BLaER1 (cell line): ENCODE measurements at regions not wholly inside any gene's neighbourhood (a gene's known extent, or its start where the extent isn't known, plus 50 kb on each side); places are given as distances from the start of the nearest gene placed in this dataset.

ENCODE experiments used
- H3K27ac ChIP-seq: shearing (Covaris generic); formaldehyde crosslinking; 2 replicates; pipeline ENCODE4 v1.8.1; 2022
- H3K27me3 ChIP-seq: shearing (Covaris generic); formaldehyde crosslinking; 2 replicates; pipeline ENCODE4 v1.8.1; 2022
- H3K36me3 ChIP-seq: shearing (Covaris generic); formaldehyde crosslinking; 2 replicates; pipeline ENCODE4 v1.8.1; 2022
- H3K4me1 ChIP-seq: shearing (Covaris generic); formaldehyde crosslinking; 2 replicates; pipeline ENCODE4 v1.8.1; 2022
- H3K4me2 ChIP-seq: shearing (Covaris generic); formaldehyde crosslinking; 2 replicates; pipeline ENCODE4 v1.8.1; 2022
- H3K4me3 ChIP-seq: shearing (Covaris generic); formaldehyde crosslinking; 2 replicates; pipeline ENCODE4 v1.8.1; 2022
- H3K9ac ChIP-seq: shearing (Covaris generic); formaldehyde crosslinking; 2 replicates; pipeline ENCODE4 v1.8.1; 2022
- H3K9me3 ChIP-seq: shearing (Covaris generic); formaldehyde crosslinking; 2 replicates; pipeline ENCODE4 v1.8.1; 2022
- H4K20me1 ChIP-seq: shearing (Covaris generic); formaldehyde crosslinking; 2 replicates; pipeline ENCODE4 v1.8.1; 2022
- Cebpa-rat ChIP-seq: shearing (Covaris generic); IDR thresholded peaks from 2 replicates; pipeline ENCODE4 v1.8.1; 2022

DNA sequence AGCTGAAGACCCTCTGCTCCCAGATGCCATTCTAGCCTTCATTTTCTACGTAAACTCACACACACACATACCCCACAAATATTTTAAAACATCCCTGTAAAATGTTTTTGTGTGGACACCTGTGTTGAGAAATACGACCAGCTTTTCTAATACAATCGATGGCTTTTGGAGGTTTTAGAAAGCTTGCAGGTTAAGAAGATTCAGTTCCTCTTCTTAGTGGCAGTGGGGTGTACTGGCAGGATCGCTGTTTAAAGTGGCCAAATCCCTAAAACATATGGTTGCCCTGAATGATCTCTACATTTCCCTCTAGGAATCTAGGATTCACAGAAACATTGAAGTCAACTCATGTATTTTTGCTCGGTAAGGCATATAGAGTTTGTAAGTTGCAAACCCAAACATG, 236.3 kb downstream of the NSG2 start:
- Histone ChIP-seq H3K36me3 (no peaks in the 10 kb centered on the region), H3K4me3 (no peak overlapping the region), H3K4me2 (no peak overlapping the region), H4K20me1 (no peaks in the 10 kb centered on the region), H3K4me1 (no peaks in the 10 kb centered on the region), H3K27me3 (no peaks in the 10 kb centered on the region), H3K27ac (no peak overlapping the region), H3K9me3 (peaks cover 14% of the 10 kb centered on the region), H3K9ac (no peak overlapping the region)
- no peak for TF ChIP-seq Cebpa-rat

DNA sequence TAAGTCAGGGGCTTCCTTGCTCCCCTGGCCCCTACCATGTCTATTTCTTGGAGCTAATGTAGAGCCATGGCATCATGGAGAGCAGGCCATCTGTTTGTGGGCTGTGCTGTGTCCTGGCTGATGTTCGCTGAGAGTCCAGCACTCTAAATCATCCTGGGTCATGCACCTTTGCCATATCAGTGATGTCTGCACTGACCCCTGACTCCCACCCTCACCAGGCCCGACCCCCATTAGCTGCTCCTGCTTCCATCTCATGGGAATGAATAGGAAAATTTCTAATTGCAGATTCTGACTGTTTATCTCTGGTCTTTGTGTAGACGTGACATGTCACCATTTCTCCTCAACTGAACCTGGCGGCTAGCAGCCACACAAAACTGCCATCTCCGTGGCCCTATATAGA, 236.9 kb downstream of the NSG2 start:
- H3K9ac ChIP-seq: no peak overlapping the region
- H4K20me1 ChIP-seq: no peaks in the 10 kb centered on the region
- peaks cover 9% of the 10 kb centered on the region for H3K9me3 ChIP-seq
- TF ChIP-seq Cebpa-rat: no peak
- H3K4me3 ChIP-seq: no peak overlapping the region
- H3K36me3 ChIP-seq: no peaks in the 10 kb centered on the region
- H3K27ac ChIP-seq: no peak overlapping the region
- H3K4me2 ChIP-seq: no peak overlapping the region
- H3K4me1 ChIP-seq: no peaks in the 10 kb centered on the region
- no peaks in the 10 kb centered on the region for H3K27me3 ChIP-seq

DNA sequence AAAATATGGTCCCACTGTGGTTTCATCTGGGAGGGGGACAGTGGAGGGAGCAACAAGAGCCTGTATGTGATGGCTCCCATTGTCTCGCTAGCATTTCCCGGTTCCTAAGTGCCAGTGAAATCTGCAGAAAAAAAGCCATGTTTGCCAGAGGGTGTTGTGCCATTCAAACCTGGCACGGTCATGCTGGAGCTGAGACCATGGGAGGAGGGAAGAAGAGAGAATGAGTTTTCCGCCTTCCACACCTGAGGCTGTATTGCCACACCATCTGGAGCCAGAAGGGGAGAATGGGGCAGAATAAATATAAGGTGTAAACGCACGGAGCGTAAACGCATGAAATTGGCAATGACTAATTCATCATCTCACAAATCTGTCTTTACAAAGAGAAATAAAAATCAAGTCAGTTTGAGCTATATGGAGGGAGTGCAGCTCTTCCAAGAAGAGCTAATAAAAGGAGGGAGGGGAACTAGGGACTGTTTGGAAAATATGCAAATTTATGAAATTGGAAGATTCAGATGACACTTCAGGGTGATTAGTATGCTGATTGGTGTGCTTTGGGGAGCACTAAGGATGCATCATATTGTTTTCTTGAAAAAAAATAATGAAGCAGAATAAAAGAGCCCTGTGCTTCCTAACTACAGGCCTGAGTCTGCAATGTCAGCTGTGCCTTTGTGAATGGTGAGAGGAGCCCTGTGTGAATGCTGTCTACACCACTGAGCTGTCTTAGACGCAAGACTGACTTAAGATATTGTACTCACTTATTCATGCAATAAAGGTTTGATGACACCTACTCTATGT, 237.9 kb downstream of the NSG2 start:
- no peak overlapping the region for H3K4me3 ChIP-seq
- no peak overlapping the region for H3K27ac ChIP-seq
- no peaks in the 10 kb centered on the region for H3K9me3 ChIP-seq
- H3K4me1 ChIP-seq: no peaks in the 10 kb centered on the region
- H3K27me3 ChIP-seq: no peaks in the 10 kb centered on the region
- no peak for TF ChIP-seq Cebpa-rat
- H3K36me3 ChIP-seq: no peaks in the 10 kb centered on the region
- H3K4me2 ChIP-seq: no peak overlapping the region
- H4K20me1 ChIP-seq: no peaks in the 10 kb centered on the region
- no peak overlapping the region for H3K9ac ChIP-seq

DNA sequence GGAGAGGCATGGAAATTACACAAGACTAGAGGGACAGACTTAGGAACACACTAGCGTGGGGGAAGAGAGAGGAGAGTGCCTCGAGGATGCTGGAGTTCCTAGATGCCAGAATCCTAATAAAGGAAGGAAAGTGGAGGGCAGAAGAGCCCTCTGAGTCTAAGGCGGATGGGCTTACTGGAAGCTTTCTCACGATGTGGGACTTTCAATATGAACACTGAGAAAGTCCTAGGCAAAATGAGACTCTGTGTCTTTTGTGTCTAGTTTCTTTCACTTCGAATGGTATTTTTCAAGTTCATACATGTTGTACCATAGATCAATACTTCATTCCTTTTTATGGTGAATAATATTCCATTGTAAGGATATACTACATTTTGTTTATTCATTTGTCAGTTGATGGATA, 239.4 kb downstream of the NSG2 start:
- Histone ChIP-seq H3K4me2 (no peak overlapping the region), H3K9me3 (no peaks in the 10 kb centered on the region), H3K9ac (no peak overlapping the region), H3K4me1 (no peaks in the 10 kb centered on the region), H3K4me3 (no peak overlapping the region), H3K27ac (no peak overlapping the region), H3K27me3 (no peaks in the 10 kb centered on the region), H4K20me1 (no peaks in the 10 kb centered on the region), H3K36me3 (no peaks in the 10 kb centered on the region)
- no peak for TF ChIP-seq Cebpa-rat

DNA sequence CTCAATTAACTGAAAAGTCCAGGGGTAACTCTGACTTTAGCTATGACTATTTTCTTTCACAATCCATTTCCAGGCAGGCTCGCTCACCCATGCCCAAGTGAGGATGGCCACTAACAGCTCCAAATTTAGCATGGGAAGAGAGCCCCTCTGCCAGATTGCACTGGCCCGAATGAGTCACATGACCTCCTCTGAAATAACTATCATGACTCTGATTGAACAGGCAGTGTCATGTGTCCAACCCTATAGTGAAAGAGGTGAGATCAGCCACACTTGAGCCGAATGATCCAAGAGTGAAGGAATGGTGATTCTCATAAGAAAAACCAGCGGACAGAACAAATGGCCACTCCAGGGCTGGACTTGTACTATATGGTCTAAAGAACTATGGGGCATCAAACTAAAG, 242.3 kb downstream of the NSG2 start:
- H3K9ac ChIP-seq: no peak overlapping the region
- H3K4me3 ChIP-seq: no peak overlapping the region
- TF ChIP-seq Cebpa-rat: no peak
- H3K4me2 ChIP-seq: no peak overlapping the region
- no peak overlapping the region for H3K27ac ChIP-seq
- H3K9me3 ChIP-seq: peaks cover 4% of the 10 kb centered on the region; the same call in 1 of the 2 replicates
- H3K27me3 ChIP-seq: no peaks in the 10 kb centered on the region
- no peaks in the 10 kb centered on the region for H4K20me1 ChIP-seq
- H3K36me3 ChIP-seq: no peaks in the 10 kb centered on the region
- H3K4me1 ChIP-seq: no peaks in the 10 kb centered on the region

DNA sequence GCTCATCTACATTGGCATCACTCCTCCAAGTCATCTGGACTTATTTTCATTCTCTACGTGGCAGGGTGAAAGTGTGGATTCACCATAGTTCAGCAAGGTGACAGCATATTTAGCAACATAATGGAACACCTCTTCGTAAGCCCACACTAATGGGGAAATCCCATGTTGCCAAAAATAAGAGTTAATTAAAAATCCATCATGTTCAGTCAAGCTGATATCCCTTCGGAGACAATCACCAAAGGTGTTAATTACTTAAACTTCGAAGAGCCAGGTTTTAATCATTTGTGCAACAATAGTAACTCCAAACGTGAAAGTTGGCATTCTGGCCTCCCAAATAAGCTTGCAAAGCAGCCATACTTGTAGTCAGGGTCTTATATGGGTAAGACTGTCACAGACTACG, 242.9 kb downstream of the NSG2 start:
- H3K4me1 ChIP-seq: no peaks in the 10 kb centered on the region
- H4K20me1 ChIP-seq: no peaks in the 10 kb centered on the region
- H3K9me3 ChIP-seq: peaks cover 4% of the 10 kb centered on the region; the same call in 1 of the 2 replicates
- no peaks in the 10 kb centered on the region for H3K27me3 ChIP-seq
- TF ChIP-seq Cebpa-rat: no peak
- no peak overlapping the region for H3K4me3 ChIP-seq
- no peak overlapping the region for H3K27ac ChIP-seq
- H3K36me3 ChIP-seq: no peaks in the 10 kb centered on the region
- H3K9ac ChIP-seq: no peak overlapping the region
- no peak overlapping the region for H3K4me2 ChIP-seq

DNA sequence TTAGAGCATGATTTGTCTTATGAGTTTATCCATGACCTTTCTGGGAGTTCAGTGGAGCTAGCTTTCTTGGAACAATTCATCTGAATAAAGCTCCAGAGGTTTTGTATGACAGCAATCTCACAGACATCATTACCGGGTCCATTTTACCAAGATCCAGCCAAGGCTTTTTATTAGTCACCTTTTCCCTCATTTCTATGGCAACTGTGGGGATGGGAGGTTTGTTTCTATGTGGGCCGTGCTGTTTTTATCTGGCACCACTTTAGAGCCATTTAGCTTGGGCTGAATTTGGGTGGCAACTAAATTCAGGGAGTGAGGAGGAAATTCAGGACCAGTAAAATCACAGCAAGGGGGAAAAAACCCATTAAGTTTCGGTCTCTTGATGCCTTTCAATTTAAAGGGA, 245.7 kb downstream of the NSG2 start:
- no peak overlapping the region for H3K9ac ChIP-seq
- H3K9me3 ChIP-seq: peaks cover 4% of the 10 kb centered on the region; the same call in 1 of the 2 replicates
- no peaks in the 10 kb centered on the region for H3K4me1 ChIP-seq
- no peak overlapping the region for H3K27ac ChIP-seq
- H4K20me1 ChIP-seq: no peaks in the 10 kb centered on the region
- H3K4me3 ChIP-seq: no peak overlapping the region
- H3K36me3 ChIP-seq: no peaks in the 10 kb centered on the region
- H3K4me2 ChIP-seq: no peak overlapping the region
- no peak for TF ChIP-seq Cebpa-rat
- H3K27me3 ChIP-seq: no peaks in the 10 kb centered on the region

DNA sequence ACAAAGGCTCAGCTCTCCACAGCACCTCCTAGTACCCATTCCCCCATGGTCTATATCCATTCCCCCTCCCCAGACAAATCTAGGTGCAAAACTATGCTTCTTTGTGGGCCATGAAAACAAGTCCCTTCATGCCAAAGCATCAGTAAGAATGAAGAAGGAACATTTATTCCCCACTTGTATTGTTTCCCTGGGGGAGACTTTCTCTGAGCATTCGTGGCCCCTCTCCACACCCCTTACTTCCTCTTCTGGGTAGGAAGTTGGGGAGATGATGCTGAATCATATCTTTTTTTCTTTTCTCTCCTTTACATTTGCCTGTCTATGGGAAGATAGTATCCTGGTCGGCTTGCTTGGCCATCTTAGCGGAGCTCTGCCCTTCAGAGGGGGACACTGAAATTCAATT, 246.8 kb downstream of the NSG2 start:
- Histone ChIP-seq H3K9me3 (peaks cover 4% of the 10 kb centered on the region; the same call in 1 of the 2 replicates), H3K4me2 (no peak overlapping the region), H3K9ac (no peak overlapping the region), H3K4me1 (no peaks in the 10 kb centered on the region), H4K20me1 (no peaks in the 10 kb centered on the region), H3K27me3 (no peaks in the 10 kb centered on the region), H3K27ac (no peak overlapping the region), H3K4me3 (no peak overlapping the region), H3K36me3 (no peaks in the 10 kb centered on the region)
- no peak for TF ChIP-seq Cebpa-rat

DNA sequence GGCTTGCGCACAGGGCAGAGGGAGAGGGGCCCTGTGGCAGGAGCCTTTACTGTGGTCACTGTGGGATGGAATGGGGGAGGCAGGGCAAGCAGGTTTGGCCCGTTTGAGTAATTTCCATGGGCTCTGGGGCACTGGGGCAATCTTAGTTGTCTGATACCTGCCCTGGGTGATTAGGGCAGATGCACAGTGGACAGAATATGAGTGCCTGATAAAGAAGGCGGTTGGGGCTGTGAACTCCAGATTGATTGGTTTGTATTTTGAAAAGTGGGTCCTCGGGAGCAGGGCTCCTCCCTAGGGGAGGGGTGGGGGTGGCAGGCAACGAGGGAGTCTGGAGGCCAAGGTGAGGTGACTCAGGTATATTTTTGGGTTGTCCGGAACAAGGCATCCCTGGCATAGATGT, 247.5 kb downstream of the NSG2 start:
- H3K27ac ChIP-seq: no peak overlapping the region
- H3K9ac ChIP-seq: no peak overlapping the region
- H3K9me3 ChIP-seq: peaks cover 9% of the 10 kb centered on the region; the same call in 1 of the 2 replicates
- no peaks in the 10 kb centered on the region for H3K4me1 ChIP-seq
- no peak overlapping the region for H3K4me3 ChIP-seq
- no peaks in the 10 kb centered on the region for H4K20me1 ChIP-seq
- TF ChIP-seq Cebpa-rat: no peak
- no peaks in the 10 kb centered on the region for H3K36me3 ChIP-seq
- H3K4me2 ChIP-seq: no peak overlapping the region
- H3K27me3 ChIP-seq: no peaks in the 10 kb centered on the region

DNA sequence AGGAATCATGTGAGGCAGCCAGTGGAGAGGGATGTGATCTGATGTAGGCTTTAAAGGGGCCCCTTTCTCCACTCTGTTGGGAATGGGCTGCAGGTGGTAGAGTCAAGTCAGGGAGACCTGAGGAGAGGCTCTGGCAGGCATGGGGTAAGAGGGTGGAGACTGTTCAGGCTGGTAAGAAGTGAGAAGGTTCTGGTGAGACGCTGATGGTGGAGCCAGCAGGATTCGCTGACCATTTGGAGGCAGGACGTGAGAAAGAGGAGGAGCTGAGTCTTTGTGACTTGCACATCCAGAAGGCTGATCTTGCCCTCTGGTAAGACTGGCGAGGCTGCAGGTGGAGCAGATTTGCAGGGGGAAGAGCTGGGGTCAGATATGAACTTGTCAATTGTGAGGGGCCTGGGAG, 248.0 kb downstream of the NSG2 start:
- no peak for TF ChIP-seq Cebpa-rat
- H3K27me3 ChIP-seq: no peaks in the 10 kb centered on the region
- H3K4me2 ChIP-seq: no peak overlapping the region
- no peaks in the 10 kb centered on the region for H3K4me1 ChIP-seq
- no peak overlapping the region for H3K4me3 ChIP-seq
- H3K27ac ChIP-seq: no peak overlapping the region
- H3K9me3 ChIP-seq: peaks cover 9% of the 10 kb centered on the region; the same call in 1 of the 2 replicates
- no peaks in the 10 kb centered on the region for H3K36me3 ChIP-seq
- H3K9ac ChIP-seq: no peak overlapping the region
- H4K20me1 ChIP-seq: no peaks in the 10 kb centered on the region
